Esophagus muscularis mucosa (tissue), 4 donors: ENCODE measurements at regions not wholly inside any gene's neighbourhood (a gene's known extent, or its start where the extent isn't known, plus 50 kb on each side); places are given as distances from the start of the nearest gene placed in this dataset.

Experiments used
- CTCF ChIP-seq, 3 experiments: fragments of 200-600 bp in 2 of 3; fragments of 450-650 bp in 1 of 3; sonication (generic) in 2 of 3; IDR thresholded peaks; one replicate each; pipeline ENCODE4 v1.5.1; 2017 to 2019; ENCODE audit warnings: antibody characterized with exemption in 3 of 3, mild to moderate bottlenecking in 2 of 3, moderate library complexity in 1 of 3
- EP300 ChIP-seq: sonication (generic); formaldehyde crosslinking; IDR thresholded peaks from one replicate; pipeline ENCODE4 v1.6.1; 2017; ENCODE audit warnings: antibody characterized with exemption
- POLR2A ChIP-seq: fragments of 450-650 bp; IDR thresholded peaks from one replicate; pipeline ENCODE4 v1.6.1; 2017; ENCODE audit warnings: antibody characterized with exemption, moderate library complexity, mild to moderate bottlenecking, low read depth

- TF ChIP-seq CTCF (IDR thresholded peaks at IDR 0.05) (no peak), EP300 (no peak), POLR2A (no peak)
These were observed 238.0 kb upstream of the LRIG1 start for GRCh38 chr3:66738625-66739365.
